ENCODE measurements at regions not wholly inside any gene's neighbourhood (a gene's known extent, or its start where the extent isn't known, plus 50 kb on each side); places are given as distances from the start of the nearest gene placed in this dataset.

DNA sequence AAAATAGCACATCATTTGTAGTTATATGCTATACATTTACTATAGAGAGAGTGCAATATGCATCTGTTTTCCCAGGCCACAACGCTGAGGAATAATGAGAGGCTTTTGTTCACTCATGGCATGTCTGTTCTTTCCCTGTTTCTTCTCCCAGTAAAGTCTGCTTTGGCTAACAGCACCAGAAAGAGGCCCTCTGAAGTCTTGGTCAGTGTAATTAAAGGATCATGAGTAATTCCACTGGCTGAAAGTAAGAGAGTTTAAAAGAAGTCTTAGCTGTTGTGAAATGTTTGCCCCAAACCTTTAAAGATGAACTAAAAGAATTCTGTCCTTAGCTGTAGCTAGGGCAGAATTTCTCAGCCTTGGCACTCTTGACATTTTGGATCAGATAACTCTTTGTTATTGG, 228.8 kb downstream of the TLE4 start (continued):
- no peak for TF ChIP-seq NR3C1 (CRISPR knock-in tag; IDR thresholded peaks at IDR 0.05)
- no peak for TF ChIP-seq NELFE (IDR thresholded peaks at IDR 0.05; ENCODE audit: insufficient read depth, insufficient read length)
- no peak for TF ChIP-seq THRAP3 (IDR thresholded peaks at IDR 0.05; ENCODE audit: borderline replicate concordance)
- TF ChIP-seq ZFPM2 (CRISPR knock-in tag; IDR thresholded peaks at IDR 0.05): no peak
- TF ChIP-seq, protein P1, sequence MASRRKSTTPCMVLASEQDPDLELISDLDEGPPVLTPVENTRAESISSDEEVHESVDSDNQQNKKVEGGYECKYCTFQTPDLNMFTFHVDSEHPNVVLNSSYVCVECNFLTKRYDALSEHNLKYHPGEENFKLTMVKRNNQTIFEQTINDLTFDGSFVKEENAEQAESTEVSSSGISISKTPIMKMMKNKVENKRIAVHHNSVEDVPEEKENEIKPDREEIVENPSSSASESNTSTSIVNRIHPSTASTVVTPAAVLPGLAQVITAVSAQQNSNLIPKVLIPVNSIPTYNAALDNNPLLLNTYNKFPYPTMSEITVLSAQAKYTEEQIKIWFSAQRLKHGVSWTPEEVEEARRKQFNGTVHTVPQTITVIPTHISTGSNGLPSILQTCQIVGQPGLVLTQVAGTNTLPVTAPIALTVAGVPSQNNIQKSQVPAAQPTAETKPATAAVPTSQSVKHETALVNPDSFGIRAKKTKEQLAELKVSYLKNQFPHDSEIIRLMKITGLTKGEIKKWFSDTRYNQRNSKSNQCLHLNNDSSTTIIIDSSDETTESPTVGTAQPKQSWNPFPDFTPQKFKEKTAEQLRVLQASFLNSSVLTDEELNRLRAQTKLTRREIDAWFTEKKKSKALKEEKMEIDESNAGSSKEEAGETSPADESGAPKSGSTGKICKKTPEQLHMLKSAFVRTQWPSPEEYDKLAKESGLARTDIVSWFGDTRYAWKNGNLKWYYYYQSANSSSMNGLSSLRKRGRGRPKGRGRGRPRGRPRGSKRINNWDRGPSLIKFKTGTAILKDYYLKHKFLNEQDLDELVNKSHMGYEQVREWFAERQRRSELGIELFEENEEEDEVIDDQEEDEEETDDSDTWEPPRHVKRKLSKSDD (conservative IDR thresholded peaks at IDR 0.05; ENCODE audit: low read length): no peak
- no peak for TF ChIP-seq HNRNPLL (IDR thresholded peaks at IDR 0.05; ENCODE audit: low read depth, low read length, poor library complexity, severe bottlenecking)

DNA sequence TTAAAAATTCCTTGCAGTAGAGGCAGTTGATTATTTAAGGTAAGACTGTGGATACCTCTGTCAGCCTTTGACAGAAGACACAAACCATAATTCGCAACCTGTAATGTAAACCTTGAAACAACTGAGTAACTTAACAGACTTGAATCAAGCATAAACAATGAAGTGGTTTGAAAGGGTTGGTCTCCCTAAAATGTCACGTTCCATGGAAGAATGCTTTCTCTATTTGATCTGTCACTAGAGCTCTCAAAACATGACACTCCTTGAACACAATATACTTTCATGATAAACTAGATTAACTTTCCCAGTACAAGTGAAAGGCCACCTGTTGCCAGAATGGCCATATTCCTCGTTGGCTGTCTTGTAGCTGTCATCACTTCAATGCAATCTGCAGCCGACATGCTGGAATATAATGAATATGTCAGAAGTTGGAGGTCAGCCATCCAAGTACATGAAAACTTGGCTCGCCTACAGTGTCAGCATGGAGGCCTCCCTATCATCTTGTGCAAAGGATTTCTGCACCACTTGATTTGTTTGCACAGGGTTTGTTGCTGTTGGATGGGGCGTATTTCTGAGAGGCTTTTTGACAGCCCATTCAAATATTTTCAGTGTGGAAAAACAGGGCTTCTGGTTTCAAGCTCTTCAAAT, 228.0 kb downstream of the TLE4 start:
- 0% methylated on average over 6 of the region's 6 CpGs for WGBS (ENCODE audit: insufficient coverage, low coverage, missing lambda C conversion rate)
- CTCF ChIA-PET (ENCODE audit: low intra/inter-chr PET ratio): no interaction called here
- H3K4me2 ChIP-seq (ENCODE audit: insufficient read depth, low read length): no peak overlapping the region
- in situ Hi-C loops (cut with MboI): no loop called here
- FAIRE-seq: no peak
- no peaks in the 10 kb centered on the region for H4K20me1 ChIP-seq (replicated peaks; ENCODE audit: control insufficient read depth, insufficient read depth, low read length)
- H3K9me1 ChIP-seq (ENCODE audit: control insufficient read depth, insufficient read depth, low read length): no peaks in the 10 kb centered on the region
- no peaks in the 10 kb centered on the region for H3K9me3 ChIP-seq (replicated peaks; ENCODE audit: control insufficient read depth, insufficient read depth, low read depth, low read length)
- POLR2A ChIA-PET: no interaction called here
- H3K27me3 ChIP-seq (ENCODE audit: control insufficient read depth in 2 of 2, insufficient read depth in 2 of 2, low read length in 2 of 2): no peaks in the 10 kb centered on the region
- intact Hi-C loops (cut with micrococcal nuclease): no loop called here
- no peaks in the 10 kb centered on the region for H3K79me2 ChIP-seq (ENCODE audit: control insufficient read depth, insufficient read depth, low read length)
- no peak for DNase-seq (ENCODE audit: extremely low read depth in 1 of 4, low spot score in 3 of 4)
- H2AFZ ChIP-seq (ENCODE audit: low read depth, low read length): no peak overlapping the region
- H3K27ac ChIP-seq (ENCODE audit: extremely low read depth, low read depth, low read length): no peak overlapping the region
- no peaks in the 10 kb centered on the region for H3K36me3 ChIP-seq (ENCODE audit: control insufficient read depth, insufficient read depth, low read length)
- no TSS peak for BruUV-seq (replicated peaks)
- no peak overlapping the region for H3K9ac ChIP-seq (ENCODE audit: insufficient read depth in 1 of 2, low read depth in 2 of 2, low read length in 2 of 2)
- H3K4me3 ChIP-seq: no peak overlapping the region
- ATAC-seq: no peak
- no peaks in the 10 kb centered on the region for H3K4me1 ChIP-seq (replicated peaks in 1 of 2; ENCODE audit: control insufficient read depth in 2 of 2, insufficient read depth in 2 of 2, low read length in 2 of 2)
- TF ChIP-seq FOSL1 (tag; conservative IDR thresholded peaks at IDR 0.05) (no peak), ZFPM2 (CRISPR knock-in tag; IDR thresholded peaks at IDR 0.05) (no peak), CBX5 (IDR thresholded peaks at IDR 0.05; ENCODE audit: borderline replicate concordance, low read depth) (no peak), PTTG1 (tag; IDR thresholded peaks at IDR 0.05; ENCODE audit: low read depth) (no peak), KDM1A (IDR thresholded peaks at IDR 0.05) (no peak), FOXK2 (conservative IDR thresholded peaks at IDR 0.05 in 1 of 2, IDR thresholded peaks at IDR 0.05 in 1 of 2; ENCODE audit: low read depth in 2 of 2) (no peak), SIN3B (IDR thresholded peaks at IDR 0.05; ENCODE audit: low read depth) (no peak), ZNF586 (CRISPR knock-in tag; conservative IDR thresholded peaks at IDR 0.05) (no peak), ZKSCAN8 (CRISPR knock-in tag; IDR thresholded peaks at IDR 0.05) (no peak), RCOR1 (IDR thresholded peaks at IDR 0.05; ENCODE audit: borderline replicate concordance in 1 of 2, low read depth in 2 of 2, low read length in 2 of 2) (no peak), COPS2 (conservative IDR thresholded peaks at IDR 0.05) (no peak), TAF7 (tag; IDR thresholded peaks at IDR 0.05) (no peak)
- TF ChIP-seq, protein P2, sequence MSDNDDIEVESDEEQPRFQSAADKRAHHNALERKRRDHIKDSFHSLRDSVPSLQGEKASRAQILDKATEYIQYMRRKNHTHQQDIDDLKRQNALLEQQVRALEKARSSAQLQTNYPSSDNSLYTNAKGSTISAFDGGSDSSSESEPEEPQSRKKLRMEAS (CRISPR knock-in tag; IDR thresholded peaks at IDR 0.05): no peak
- TF ChIP-seq, protein P3, sequence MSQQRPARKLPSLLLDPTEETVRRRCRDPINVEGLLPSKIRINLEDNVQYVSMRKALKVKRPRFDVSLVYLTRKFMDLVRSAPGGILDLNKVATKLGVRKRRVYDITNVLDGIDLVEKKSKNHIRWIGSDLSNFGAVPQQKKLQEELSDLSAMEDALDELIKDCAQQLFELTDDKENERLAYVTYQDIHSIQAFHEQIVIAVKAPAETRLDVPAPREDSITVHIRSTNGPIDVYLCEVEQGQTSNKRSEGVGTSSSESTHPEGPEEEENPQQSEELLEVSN (IDR thresholded peaks at IDR 0.05; ENCODE audit: borderline replicate concordance in 1 of 2, extremely low read depth in 1 of 2, insufficient read depth in 1 of 2, insufficient read length in 1 of 2, low read depth in 1 of 2, low read length in 1 of 2, poor library complexity in 1 of 2, severe bottlenecking in 1 of 2): no peak
